HG03575 (cell line): ENCODE measurements at regions not wholly inside any gene's neighbourhood (a gene's known extent, or its start where the extent isn't known, plus 50 kb on each side); places are given as distances from the start of the nearest gene placed in this dataset.

Source experiments
- ATAC-seq: cut with Tn5 transposase; IDR thresholded peaks from one replicate; pipeline ENCODE4 v1.9.1; 2021; ENCODE audit not compliant: unreplicated experiment, insufficient number of reproducible peaks, low FRiP score; ENCODE audit errors: extremely low read depth

GRCh38 chr4:20348411-20348810, 96.7 kb downstream of the SLIT2 start:
- no peak for ATAC-seq

GRCh38 chr4:20351360-20352162, 99.9 kb downstream of the SLIT2 start:
- ATAC-seq = no peak

GRCh38 chr4:20352163-20352431, 100.4 kb downstream of the SLIT2 start:
- ATAC-seq = no peak

GRCh38 chr4:20353646-20354045, 101.9 kb downstream of the SLIT2 start:
- ATAC-seq = no peak

- ATAC-seq = no peak
Observed at GRCh38 chr4:20354120-20354519, 102.4 kb downstream of the SLIT2 start.

- no peak for ATAC-seq
Observed at GRCh38 chr4:20356565-20356964, 104.9 kb downstream of the SLIT2 start.

- no peak for ATAC-seq
Observed at GRCh38 chr4:20358110-20358509, 106.4 kb downstream of the SLIT2 start.

- no peak for ATAC-seq
Observed at GRCh38 chr4:20359692-20360091, 108.0 kb downstream of the SLIT2 start.

GRCh38 chr4:20362148-20362547, 110.4 kb downstream of the SLIT2 start:
- no peak for ATAC-seq

GRCh38 chr4:20364969-20365368, 113.3 kb downstream of the SLIT2 start:
- ATAC-seq = no peak

GRCh38 chr4:20367446-20367845, 115.7 kb downstream of the SLIT2 start:
- ATAC-seq = no peak

- ATAC-seq = no peak
Observed at GRCh38 chr4:20368926-20369325, 117.2 kb downstream of the SLIT2 start.

GRCh38 chr4:20370274-20370673, 118.6 kb downstream of the SLIT2 start:
- no peak for ATAC-seq

GRCh38 chr4:20376070-20376469, 124.4 kb downstream of the SLIT2 start:
- no peak for ATAC-seq

- no peak for ATAC-seq
Observed at GRCh38 chr4:20378181-20378580, 126.5 kb downstream of the SLIT2 start.

- ATAC-seq = no peak
Observed at GRCh38 chr4:20381005-20381404, 129.3 kb downstream of the SLIT2 start.

- no peak for ATAC-seq
Observed at GRCh38 chr4:20383283-20383682, 131.6 kb downstream of the SLIT2 start.

GRCh38 chr4:20383969-20384368, 132.3 kb downstream of the SLIT2 start:
- no peak for ATAC-seq

- no peak for ATAC-seq
Observed at GRCh38 chr4:20384456-20384855, 132.8 kb downstream of the SLIT2 start.

- no peak for ATAC-seq
Observed at GRCh38 chr4:20386001-20386740, 134.5 kb downstream of the SLIT2 start.

GRCh38 chr4:20386906-20387305, 135.2 kb downstream of the SLIT2 start:
- ATAC-seq = no peak
